ENCODE measurements at regions not wholly inside any gene's neighbourhood (a gene's known extent, or its start where the extent isn't known, plus 50 kb on each side); places are given as distances from the start of the nearest gene placed in this dataset.

GRCh38 chr10:112895292-112895691, 54.8 kb upstream of the TCF7L2 start:
- DNase-seq = no peak
- H3K4me1 Mint-ChIP-seq (ENCODE audit: low read depth) = peaks cover 22% of the 10 kb centered on the region
- no peak overlapping the region for H3K4me3 Mint-ChIP-seq
- H3K9me3 Mint-ChIP-seq = no peaks in the 10 kb centered on the region
- TF ChIP-seq CTCF (IDR thresholded peaks at IDR 0.05) = no peak
- H3K36me3 Mint-ChIP-seq (ENCODE audit: low read depth) = no peaks in the 10 kb centered on the region
- no peak overlapping the region for H3K27ac Mint-ChIP-seq
- peaks cover 13% of the 10 kb centered on the region for H3K27me3 Mint-ChIP-seq (ENCODE audit: insufficient read depth)

DNA sequence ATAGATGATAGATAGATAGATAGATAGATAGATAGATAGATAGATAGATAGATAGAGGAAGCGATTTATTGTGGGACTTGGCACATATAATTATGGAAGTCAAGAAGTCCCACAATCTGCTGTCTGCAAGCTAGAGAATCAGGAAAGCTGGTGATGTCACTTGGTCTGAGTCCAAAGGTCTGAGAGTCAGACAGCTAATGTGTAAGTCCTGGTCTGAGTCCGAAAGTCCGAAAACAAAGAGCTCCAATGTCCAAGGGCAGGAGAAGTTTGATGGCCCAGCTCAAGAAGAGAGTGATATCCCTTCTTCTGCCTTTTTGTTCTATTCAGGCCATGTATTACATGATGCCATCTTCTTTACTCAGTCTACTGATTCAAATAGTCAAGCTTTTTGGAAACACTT, 53.8 kb upstream of the TCF7L2 start:
- TF ChIP-seq CTCF (IDR thresholded peaks at IDR 0.05) = no peak
- DNase-seq = peak; percentile 8
- H3K27me3 Mint-ChIP-seq (ENCODE audit: insufficient read depth) = peaks cover 7% of the 10 kb centered on the region
- H3K9me3 Mint-ChIP-seq = no peaks in the 10 kb centered on the region
- H3K4me3 Mint-ChIP-seq = no peak overlapping the region
- no peaks in the 10 kb centered on the region for H3K36me3 Mint-ChIP-seq (ENCODE audit: low read depth)
- H3K27ac Mint-ChIP-seq = no peak overlapping the region
- peaks cover 22% of the 10 kb centered on the region for H3K4me1 Mint-ChIP-seq (ENCODE audit: low read depth)

- H3K4me3 Mint-ChIP-seq = no peak overlapping the region
- no peak overlapping the region for H3K27ac Mint-ChIP-seq
- no peaks in the 10 kb centered on the region for H3K36me3 Mint-ChIP-seq (ENCODE audit: low read depth)
- H3K9me3 Mint-ChIP-seq = no peaks in the 10 kb centered on the region
- peaks cover 22% of the 10 kb centered on the region for H3K4me1 Mint-ChIP-seq (ENCODE audit: low read depth)
- peak; percentile 10 for DNase-seq
- peaks cover 7% of the 10 kb centered on the region for H3K27me3 Mint-ChIP-seq (ENCODE audit: insufficient read depth)
- TF ChIP-seq CTCF (IDR thresholded peaks at IDR 0.05) = no peak
These were observed 53.3 kb upstream of the TCF7L2 start for GRCh38 chr10:112896722-112897121.

- Mint-ChIP-seq H3K27me3 (ENCODE audit: insufficient read depth) (peaks cover 8% of the 10 kb centered on the region), H3K4me1 (ENCODE audit: low read depth) (peaks cover 22% of the 10 kb centered on the region), H3K9me3 (no peaks in the 10 kb centered on the region), H3K27ac (no peak overlapping the region), H3K36me3 (ENCODE audit: low read depth) (no peaks in the 10 kb centered on the region), H3K4me3 (peak overlapping the region; percentile 58)
- TF ChIP-seq CTCF (IDR thresholded peaks at IDR 0.05) = no peak
- DNase-seq = peak; percentile 16
These were observed 51.3 kb upstream of the TCF7L2 start for GRCh38 chr10:112898540-112899390.

DNA sequence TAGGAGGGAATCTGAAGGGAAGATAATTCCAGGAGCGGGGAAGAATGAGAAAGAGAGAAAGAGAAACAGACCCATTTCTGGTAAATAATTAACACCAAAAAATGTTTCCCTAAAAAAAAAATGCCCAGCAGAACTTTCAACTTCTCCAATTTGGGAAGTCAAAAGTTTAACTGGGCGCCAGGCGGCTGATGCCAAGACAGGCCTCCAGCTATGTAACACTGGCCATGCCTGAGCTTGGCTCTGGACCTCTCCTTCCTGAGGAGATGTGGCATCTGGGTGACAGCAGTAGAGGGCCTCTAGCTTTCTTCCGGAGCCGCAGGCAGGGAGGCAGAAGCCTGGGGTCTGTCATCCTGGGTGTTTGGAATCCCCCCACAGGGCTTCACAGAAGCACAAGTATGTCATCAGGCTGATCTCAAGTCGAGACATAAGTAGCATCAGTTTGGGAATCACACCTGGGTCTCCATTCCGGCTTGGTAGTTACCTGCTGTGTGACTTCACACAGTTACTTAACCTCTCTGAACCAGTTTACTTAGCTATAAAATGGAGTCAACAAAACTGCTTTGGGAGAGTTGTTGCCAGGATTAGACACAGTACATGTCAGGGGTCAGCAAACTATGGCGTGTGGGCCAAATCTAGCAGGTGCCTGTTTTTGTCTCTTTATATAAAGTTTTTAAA, 50.5 kb upstream of the TCF7L2 start:
- Mint-ChIP-seq H3K4me1 (ENCODE audit: low read depth) (peaks cover 30% of the 10 kb centered on the region), H3K4me3 (no peak overlapping the region; the same call in 1 of the 2 replicates), H3K27ac (no peak overlapping the region), H3K27me3 (ENCODE audit: insufficient read depth) (peaks cover 8% of the 10 kb centered on the region), H3K9me3 (no peaks in the 10 kb centered on the region), H3K36me3 (ENCODE audit: low read depth) (no peaks in the 10 kb centered on the region)
- no peak for DNase-seq
- no peak for TF ChIP-seq CTCF (IDR thresholded peaks at IDR 0.05)
